ENCODE measurements at regions not wholly inside any gene's neighbourhood (a gene's known extent, or its start where the extent isn't known, plus 50 kb on each side); places are given as distances from the start of the nearest gene placed in this dataset.

DNA sequence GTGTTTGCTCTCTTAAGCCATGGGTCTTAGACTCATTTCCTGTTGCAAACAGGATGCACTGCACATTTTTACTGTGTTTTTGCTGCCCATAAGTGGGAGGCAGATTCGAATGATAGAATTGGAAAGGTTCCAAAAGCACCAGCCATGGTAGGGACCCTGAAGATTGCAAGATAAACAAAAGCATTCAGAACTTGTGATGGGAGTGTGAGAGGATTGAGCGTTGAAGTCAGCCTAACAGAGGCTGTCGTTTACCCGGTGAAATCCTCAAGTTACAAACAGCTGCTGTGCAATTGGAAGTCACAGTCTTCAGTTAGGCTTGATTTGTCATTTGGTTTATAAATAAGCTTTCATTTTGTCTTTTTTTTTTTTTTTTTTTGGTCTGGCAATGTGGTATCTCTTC, 192.7 kb upstream of the MKI67 start:
- no peak for DNase-seq

DNA sequence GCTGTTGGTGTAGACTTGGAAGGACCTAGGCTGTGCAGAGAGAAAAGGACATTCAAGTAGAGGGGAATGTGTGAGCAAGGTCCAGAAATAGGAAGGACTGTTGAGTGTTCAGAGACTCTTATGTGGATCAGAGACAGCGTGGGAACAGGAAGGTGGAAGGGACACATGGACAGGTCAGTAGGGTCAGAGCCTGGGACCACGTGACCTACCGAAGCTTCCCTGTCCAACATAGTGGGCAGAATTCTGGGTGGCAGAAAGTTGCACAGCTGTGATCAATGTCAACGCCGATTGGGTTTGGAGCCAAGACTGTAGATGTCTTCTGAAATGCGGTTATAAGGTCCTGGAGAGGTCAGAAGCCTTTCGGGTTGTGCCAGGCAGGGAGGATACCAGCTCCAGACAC, 195.9 kb upstream of the MKI67 start:
- no peak for DNase-seq

DNA sequence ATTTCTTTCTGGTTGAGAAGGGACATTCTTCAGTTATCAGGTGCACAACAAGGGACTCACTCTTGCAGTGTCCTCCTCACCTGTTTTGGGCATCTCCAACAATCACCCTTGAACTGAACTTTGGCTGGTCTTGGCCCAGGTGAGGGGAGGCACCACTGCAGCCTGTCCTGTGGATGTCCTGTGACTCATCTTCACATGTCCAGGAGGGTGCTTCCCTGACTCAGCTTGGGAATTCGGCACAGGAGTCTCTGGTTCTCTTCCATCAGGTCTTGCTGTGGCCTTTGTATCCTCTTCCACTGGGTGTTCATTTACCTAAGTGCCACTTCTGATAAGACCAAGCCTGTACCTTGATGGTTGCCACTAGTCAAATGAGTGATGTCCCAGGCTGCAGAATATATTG, 196.7 kb upstream of the MKI67 start:
- DNase-seq = no peak

DNA sequence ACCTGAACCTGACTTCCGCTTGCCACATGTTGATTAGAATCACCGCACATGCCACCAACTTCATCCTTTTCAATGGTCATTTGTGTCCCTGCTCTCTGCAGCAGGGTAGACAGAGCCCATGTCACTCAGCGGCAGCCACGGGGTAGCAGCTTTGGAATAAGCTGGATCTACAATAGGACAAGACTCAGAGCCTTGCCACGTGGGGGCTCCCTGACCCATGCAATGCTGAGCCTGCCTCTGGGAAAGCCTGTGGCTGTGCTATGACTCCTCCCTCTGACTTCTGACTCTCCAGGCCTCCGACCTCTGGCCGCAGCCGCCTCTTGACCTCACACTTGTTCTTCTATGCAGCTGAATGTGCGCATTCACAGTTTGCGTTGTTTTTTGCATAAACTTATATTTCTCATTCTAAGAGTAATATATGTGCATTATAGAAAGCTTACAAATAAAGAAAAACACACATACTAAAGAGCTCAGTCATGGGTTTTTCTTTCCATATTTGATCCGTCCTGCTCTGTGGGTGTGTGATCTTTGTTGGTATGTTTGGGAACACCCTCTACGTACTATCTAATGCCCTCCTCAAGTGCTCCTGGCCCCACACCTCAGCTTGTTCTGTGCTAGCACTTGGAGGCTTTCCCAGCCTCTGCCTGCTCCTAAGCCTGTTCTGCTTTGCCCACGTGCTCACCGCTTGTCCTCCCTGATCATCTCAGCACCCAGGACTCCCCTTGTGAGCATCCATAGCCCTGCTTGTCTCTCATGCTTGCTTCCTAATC, 198.0 kb upstream of the MKI67 start:
- no peak for DNase-seq

GRCh38 chr10:128325788-128326187, 199.6 kb upstream of the MKI67 start:
- DNase-seq = no peak

GRCh38 chr10:128326251-128326650, 200.0 kb upstream of the MKI67 start:
- no peak for DNase-seq

DNA sequence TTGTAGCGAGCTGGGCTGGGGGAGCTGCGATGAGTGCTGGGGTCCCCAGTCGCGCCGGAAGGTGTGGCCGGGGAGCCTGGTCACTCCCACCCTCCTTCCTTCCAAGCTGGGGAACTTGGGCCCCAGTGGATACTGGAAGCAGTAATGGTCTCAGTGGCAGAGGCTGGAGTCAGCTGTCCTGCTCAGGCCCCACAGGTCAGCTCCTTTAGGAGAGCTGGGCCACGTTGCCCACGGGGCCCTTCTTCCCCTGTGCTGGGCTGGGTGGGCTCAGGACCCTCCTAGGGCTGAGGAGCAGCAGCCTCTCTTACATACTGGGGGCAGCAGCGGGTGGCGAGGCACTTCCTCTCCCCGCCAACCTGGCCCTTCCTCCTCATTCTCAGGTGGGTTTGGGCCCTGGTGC, 200.6 kb upstream of the MKI67 start:
- no peak for DNase-seq

- no peak for DNase-seq
Observed at GRCh38 chr10:128336401-128336800, 210.2 kb upstream of the MKI67 start.

DNA sequence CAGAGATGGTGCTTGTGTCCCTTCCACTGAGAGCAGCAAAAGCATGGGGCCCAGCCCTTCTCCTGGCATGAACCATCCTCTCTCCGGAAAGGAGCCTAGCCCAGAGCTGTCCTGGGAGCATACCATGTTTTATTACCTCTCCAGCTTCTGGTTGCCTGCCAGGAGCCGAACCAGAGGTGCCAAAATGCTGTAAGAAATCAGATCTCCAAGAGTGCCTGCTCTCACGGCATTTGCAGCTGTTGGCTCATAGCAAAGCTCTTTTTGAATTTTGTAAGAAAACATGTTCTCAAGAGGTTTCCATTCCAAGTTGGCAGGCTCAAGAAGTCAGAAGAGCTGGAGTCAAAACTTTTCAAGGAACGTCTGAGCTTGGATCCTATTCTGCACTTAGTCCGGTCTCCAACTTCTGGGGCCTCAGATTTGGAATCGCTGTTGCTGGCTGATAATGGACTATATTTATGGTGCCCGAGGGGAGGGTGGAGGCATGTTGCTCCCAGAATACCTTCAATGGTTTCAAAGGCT, 211.7 kb upstream of the MKI67 start:
- no peak for DNase-seq

DNA sequence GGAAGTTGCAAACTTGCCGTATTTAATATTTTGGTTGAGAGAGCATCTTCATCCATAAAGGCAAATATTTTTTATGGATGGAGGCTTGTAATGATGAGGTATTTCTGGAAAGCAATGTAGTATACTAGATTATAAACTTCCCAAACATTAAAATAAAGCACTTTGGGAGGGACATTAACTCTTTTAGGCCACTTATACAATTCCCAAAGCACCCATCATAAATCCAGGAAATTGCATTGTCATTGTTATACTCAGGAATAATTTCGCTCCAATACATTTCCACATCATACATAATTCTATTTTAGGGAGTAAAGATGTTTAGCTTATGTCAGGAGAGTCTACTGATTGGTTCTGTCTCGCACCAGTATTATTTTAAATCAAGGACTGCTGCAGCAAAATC, 212.7 kb upstream of the MKI67 start:
- DNase-seq = no peak

DNA sequence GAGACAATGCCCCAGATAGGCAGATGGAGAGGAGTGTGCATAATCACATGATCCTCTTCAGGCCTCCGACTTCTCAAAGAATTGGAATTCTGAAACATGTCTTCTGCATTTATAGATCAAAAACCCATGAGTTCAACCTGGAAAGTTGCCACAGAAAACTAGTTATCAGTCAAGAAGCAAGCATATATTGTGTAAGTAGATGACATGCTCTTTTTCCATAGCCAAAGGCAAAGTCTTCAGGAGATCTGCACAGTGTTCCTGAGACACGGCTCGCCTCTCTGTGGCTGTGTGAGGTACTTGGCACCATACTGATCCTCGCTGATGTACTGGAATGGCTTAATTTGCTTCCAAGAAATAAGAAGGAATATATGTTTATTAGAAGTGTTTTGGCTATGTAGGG, 213.5 kb upstream of the MKI67 start:
- no peak for DNase-seq

DNA sequence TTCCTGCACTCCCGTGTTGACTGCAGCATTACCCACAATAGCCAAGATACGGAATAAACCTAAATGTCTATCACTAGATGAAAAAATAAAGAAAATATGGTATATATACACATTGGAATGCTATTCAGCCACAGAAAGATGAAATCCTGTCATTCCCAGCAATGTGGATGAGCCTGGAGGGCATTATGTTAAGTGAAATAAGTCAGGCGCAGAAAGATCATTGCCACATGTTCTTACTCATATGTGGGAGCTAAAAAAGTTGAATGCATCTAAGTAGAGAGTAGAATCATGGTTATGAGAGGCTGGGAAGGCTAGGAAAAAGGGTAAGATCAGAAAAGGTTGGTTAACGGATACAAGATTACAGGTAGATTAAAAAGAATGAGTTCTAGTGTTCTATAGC, 219.1 kb upstream of the MKI67 start:
- no peak for DNase-seq

DNA sequence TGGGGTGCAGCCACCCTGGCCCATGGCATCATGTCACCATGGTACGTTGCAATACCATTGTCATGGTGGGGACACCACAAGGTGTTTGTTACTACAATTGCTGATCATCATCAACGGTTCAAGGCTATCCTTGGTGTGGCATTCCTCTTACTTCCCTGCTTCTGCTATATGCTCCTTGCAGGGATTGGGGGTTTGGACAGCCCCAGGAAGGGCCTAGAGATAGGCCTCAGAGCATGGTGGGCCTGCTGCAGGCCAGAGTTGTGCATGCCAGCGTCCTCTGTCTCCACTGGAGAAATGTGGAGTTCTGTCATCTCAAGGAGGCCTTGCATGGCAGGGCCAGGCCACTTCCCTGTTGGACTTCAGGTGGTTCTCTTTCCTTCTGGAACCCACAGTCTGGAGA, 234.6 kb upstream of the MKI67 start:
- no peak for DNase-seq

GRCh38 chr10:128361487-128361886, 235.3 kb upstream of the MKI67 start:
- no peak for DNase-seq

DNA sequence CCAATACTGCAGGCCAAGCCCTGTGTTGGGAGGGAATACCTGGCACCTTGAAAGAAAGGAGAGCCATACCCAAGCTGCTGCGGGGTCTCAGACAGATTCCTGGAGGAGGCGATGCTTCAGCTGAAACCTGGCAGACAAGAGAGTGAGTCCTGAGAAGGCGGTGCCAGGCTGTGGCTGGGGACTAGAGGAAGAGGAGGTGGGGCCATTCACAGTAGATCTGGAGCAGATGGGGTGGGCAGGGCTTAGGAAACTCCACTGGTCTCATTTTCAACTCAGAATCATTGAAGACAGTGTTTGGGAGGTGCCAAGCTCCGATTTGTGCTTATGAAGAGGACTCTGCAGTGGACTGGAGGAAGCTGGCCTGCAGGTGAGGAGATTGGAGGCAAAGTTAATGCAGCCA, 236.3 kb upstream of the MKI67 start:
- DNase-seq = no peak

DNA sequence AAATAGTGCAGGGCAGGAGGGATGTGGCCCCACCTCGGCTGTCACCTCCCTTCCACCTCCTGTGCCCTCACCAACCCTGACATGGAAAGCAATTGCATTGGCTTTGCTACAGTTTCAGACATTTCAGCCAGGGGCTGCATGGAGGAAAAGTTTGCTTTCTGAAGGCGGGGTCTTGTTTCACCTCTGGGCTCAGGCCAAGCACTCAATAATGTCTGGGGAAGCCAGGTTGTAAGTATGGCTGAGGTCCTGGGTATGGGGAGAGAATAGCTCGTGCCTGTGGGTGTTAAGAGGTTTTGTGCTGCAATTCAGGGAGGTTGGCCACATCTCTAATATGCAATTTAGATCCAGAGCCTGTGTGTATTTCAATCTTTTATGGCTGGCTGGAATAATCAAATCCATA, 238.4 kb upstream of the MKI67 start:
- DNase-seq = no peak

- no peak for DNase-seq
Observed at GRCh38 chr10:128365156-128365725, 239.0 kb upstream of the MKI67 start.

DNA sequence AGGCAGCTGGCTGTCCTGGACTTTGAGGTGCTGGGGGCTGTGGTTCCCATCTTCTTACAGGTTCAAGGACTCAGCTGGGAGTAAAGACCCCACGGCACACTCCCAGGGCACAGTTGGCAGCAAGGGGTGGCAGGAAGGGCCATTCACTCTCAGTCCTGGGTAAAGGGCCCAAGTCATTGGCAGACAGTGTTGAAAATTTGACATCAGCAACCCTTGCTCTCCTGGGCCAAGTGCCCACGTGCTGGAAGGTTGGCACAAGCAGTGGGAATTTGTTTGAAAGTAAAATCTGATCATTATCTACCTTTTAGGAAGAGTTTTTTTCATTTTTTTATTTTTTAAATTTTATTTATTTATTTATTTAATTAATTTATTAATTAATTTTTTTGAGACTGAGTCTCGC, 241.6 kb upstream of the MKI67 start:
- DNase-seq = no peak

DNA sequence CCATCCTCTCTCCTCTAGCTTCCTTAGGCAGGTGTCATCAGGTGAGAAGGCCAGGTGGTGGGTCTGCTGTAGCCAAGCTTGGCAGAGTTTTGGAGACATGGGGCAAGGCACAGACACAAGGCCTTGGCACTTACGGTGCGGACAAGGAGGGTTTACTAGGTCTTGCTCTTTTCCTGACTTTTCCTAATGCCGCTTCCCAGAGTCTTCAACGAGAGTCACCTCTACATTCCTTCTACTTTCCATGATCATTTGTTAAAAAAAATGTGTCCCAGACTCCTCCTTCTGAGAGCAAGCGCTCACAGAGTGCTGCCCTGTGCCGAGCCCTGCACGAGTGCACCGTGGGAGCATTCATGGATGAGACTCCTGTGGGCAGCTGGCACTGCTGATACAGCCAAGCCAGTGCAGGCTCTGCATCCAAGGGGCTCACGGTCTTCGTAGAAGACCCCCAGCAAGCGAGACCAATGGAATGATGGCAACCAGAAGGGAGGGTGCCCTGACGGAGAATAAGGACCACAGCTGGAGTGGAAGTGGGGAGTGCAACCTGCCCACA, 243.0 kb upstream of the MKI67 start:
- DNase-seq = no peak

DNA sequence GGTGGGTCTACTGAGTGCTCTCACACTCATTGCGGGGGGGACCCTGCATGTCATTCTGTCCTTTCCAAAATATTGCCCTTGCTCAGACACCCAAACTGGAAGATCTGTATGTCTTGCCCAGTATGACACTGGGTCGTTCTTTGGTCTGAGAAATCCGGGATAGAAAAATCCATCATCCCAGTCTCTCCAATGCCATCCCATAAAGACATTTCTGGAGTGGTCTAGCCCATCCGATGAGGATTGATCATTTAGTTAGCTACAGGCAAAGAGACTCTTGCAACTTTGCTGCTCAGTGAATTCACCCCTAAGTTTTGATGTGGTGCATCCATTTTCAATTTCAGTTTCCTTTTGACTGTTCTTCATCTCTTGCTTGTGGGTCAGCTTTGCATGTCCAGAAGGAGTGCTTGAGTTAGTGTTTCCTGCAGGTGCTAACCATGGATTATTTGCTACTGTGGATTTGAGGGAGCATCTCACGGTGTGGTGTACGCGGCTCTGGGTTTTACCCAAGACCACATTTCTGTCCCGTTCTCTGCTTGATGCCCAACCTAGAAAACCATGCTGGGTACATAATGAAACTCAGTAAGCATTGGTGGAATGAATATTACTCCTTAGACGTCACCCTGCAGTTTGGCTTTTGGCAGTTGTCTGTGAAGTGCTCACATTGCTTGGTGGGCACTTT, 247.0 kb upstream of the MKI67 start:
- DNase-seq = no peak

DNA sequence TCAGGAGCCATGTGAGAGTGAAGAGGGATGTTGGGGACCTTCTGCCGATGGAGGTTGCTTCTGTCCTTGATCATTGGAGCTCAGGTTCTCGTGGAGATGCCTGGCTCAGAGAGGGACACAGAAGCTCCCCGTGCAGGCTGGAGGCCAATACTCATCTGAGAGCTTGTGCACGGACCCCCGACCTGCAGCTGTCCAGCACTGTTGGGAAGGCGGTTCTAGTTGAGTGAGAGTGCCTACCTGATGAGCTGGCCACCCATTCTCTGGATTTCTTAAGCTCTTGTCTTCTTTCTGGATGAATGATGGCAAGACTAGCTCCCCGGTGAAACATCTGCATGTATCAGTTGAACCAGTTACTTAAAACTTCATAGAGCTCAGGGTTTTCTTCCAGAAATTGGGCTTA, 247.6 kb upstream of the MKI67 start:
- no peak for DNase-seq

GRCh38 chr10:128375171-128375570, 248.9 kb upstream of the MKI67 start:
- no peak for DNase-seq

DNA sequence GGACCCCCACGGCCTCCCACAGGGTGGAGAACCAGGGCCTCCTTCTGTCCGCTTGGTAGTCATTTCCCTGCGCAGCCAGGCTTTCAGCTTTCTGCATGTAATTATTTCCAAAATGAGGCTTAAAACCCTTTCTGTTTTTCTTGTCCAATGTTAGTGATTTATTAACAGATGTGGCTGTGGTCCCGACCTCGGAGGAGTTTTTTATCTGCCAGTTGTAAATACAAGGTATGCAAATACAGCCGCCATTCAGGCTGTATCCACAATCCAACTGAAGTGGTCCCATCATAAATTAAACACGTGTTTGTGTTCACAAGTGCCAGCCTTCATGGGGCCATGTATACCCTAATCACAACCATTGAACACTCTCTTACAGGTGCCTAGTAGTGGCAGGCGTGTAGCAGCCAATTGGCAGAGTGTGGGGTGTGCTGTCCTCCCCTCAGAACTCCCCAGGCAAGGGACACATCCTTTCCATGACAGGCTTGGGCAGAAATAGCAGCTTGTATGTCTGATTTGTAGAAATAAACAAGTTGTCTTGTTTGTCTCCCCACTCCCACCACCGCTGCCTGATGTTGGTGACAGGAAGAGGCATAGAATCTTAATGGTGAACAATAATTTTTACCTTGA, 251.3 kb upstream of the MKI67 start:
- no peak for DNase-seq

DNA sequence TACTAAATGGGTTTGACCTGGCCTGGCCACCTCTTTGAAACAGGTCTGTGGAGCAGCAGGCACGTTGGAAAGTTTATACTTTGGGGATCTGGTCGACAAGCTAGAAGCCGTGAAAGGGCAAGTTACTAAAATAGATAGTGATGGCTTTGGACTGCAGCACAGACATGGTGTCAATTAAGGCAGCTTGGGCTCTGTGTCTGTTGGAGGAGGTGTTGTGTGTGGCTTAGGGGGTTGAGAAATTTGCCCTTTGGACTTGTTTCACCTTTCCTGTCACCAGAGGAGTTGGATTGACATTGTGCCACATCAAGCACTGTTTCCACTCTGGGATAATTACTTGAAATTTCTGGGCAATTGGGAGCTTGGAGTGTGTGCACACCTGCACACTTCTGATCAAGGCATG, 251.8 kb upstream of the MKI67 start:
- DNase-seq = no peak

Measured in activated CD4-positive, alpha-beta T cell treated with anti-CD3 and anti-CD28 coated beads for 4 hours (primary cell).